Jurkat, Clone E6-1 (cell line): ENCODE measurements at regions not wholly inside any gene's neighbourhood (a gene's known extent, or its start where the extent isn't known, plus 50 kb on each side); places are given as distances from the start of the nearest gene placed in this dataset.

Experiments used
- DNase-seq: peaks from one replicate; pipeline ENCODE4 v3.0.0-alpha.2; 2011; ENCODE audit warnings: low read depth, low spot score
- H3K4me3 ChIP-seq: 2 replicates; pipeline ENCODE4 v1.5.1; 2011; ENCODE audit warnings: mild to moderate bottlenecking, low read length, control low read depth, moderate library complexity

GRCh38 chr12:94763462-94763861 lies 113.1 kb upstream of the TMCC3 start:
- DNase-seq: no peak
- H3K4me3 ChIP-seq: no peak overlapping the region

- no peak overlapping the region for H3K4me3 ChIP-seq
- no peak for DNase-seq
Measured at GRCh38 chr12:94762943-94763342, 112.6 kb upstream of the TMCC3 start.

- no peak overlapping the region for H3K4me3 ChIP-seq
- DNase-seq: no peak
Measured at GRCh38 chr12:94762259-94762942, 112.0 kb upstream of the TMCC3 start.

- DNase-seq: no peak
- no peak overlapping the region for H3K4me3 ChIP-seq
Measured at GRCh38 chr12:94761559-94761958, 111.2 kb upstream of the TMCC3 start.

- DNase-seq: no peak
- H3K4me3 ChIP-seq: no peak overlapping the region
Measured at GRCh38 chr12:94760786-94761185, 110.4 kb upstream of the TMCC3 start.

GRCh38 chr12:94756789-94757188 lies 106.4 kb upstream of the TMCC3 start:
- no peak for DNase-seq
- H3K4me3 ChIP-seq: no peak overlapping the region

GRCh38 chr12:94755598-94755997 lies 105.2 kb upstream of the TMCC3 start:
- no peak overlapping the region for H3K4me3 ChIP-seq
- DNase-seq: no peak

- no peak for DNase-seq
- H3K4me3 ChIP-seq: no peak overlapping the region
Measured at GRCh38 chr12:94754653-94755052, 104.3 kb upstream of the TMCC3 start.

GRCh38 chr12:94753036-94753679 lies 102.8 kb upstream of the TMCC3 start:
- DNase-seq: no peak

GRCh38 chr12:94750864-94751263 lies 100.5 kb upstream of the TMCC3 start:
- DNase-seq: no peak
- H3K4me3 ChIP-seq: no peak overlapping the region

More at GRCh38 chr12:94753036-94753679, 102.8 kb upstream of the TMCC3 start:
- H3K4me3 ChIP-seq: no peak overlapping the region

GRCh38 chr12:94749890-94750289 lies 99.5 kb upstream of the TMCC3 start:
- H3K4me3 ChIP-seq: no peak overlapping the region
- DNase-seq: no peak

- DNase-seq: no peak
- H3K4me3 ChIP-seq: no peak overlapping the region
Measured at GRCh38 chr12:94749455-94749854, 99.1 kb upstream of the TMCC3 start.

GRCh38 chr12:94748726-94749421 lies 98.5 kb upstream of the TMCC3 start:
- H3K4me3 ChIP-seq: no peak overlapping the region

GRCh38 chr12:94745562-94745961 lies 95.2 kb upstream of the TMCC3 start:
- no peak for DNase-seq

More at GRCh38 chr12:94748726-94749421, 98.5 kb upstream of the TMCC3 start:
- no peak for DNase-seq

GRCh38 chr12:94743174-94743573 lies 92.8 kb upstream of the TMCC3 start:
- H3K4me3 ChIP-seq: no peak overlapping the region
- DNase-seq: no peak

More at GRCh38 chr12:94745562-94745961, 95.2 kb upstream of the TMCC3 start:
- no peak overlapping the region for H3K4me3 ChIP-seq

- no peak overlapping the region for H3K4me3 ChIP-seq
- no peak for DNase-seq
Measured at GRCh38 chr12:94740601-94741362, 90.4 kb upstream of the TMCC3 start.

GRCh38 chr12:94736820-94737219 lies 86.5 kb upstream of the TMCC3 start:
- no peak for DNase-seq
- no peak overlapping the region for H3K4me3 ChIP-seq

- H3K4me3 ChIP-seq: no peak overlapping the region
- DNase-seq: no peak
Measured at GRCh38 chr12:94736004-94736403, 85.6 kb upstream of the TMCC3 start.

GRCh38 chr12:94733727-94734126 lies 83.4 kb upstream of the TMCC3 start:
- no peak overlapping the region for H3K4me3 ChIP-seq
- DNase-seq: no peak
